ENCODE measurements at regions not wholly inside any gene's neighbourhood (a gene's known extent, or its start where the extent isn't known, plus 50 kb on each side); places are given as distances from the start of the nearest gene placed in this dataset.

GRCh38 chr1:14321422-14321821 lies 277.1 kb upstream of the KAZN start:
- peaks cover 1% of the 10 kb centered on the region for H3K9me3 Mint-ChIP-seq (ENCODE audit: unreplicated experiment)
- peaks cover under 1% of the 10 kb centered on the region for H3K36me3 Mint-ChIP-seq (ENCODE audit: unreplicated experiment)
- TF ChIP-seq CTCF (IDR thresholded peaks at IDR 0.05; ENCODE audit: partially characterized antibody, unreplicated experiment): no peak
- H3K27ac Mint-ChIP-seq (ENCODE audit: unreplicated experiment): no peak overlapping the region
- peaks cover 3% of the 10 kb centered on the region for H3K4me1 Mint-ChIP-seq (ENCODE audit: low read depth, unreplicated experiment)
- no peak for DNase-seq
- no peaks in the 10 kb centered on the region for H3K27me3 Mint-ChIP-seq (ENCODE audit: unreplicated experiment)
- no peak overlapping the region for H3K4me3 Mint-ChIP-seq (ENCODE audit: unreplicated experiment)

GRCh38 chr1:14323568-14324247 lies 274.8 kb upstream of the KAZN start:
- TF ChIP-seq CTCF (IDR thresholded peaks at IDR 0.05; ENCODE audit: partially characterized antibody, unreplicated experiment): no peak
- Mint-ChIP-seq H3K9me3 (ENCODE audit: unreplicated experiment) (no peaks in the 10 kb centered on the region), H3K27ac (ENCODE audit: unreplicated experiment) (no peak overlapping the region), H3K27me3 (ENCODE audit: unreplicated experiment) (peaks cover 2% of the 10 kb centered on the region), H3K36me3 (ENCODE audit: unreplicated experiment) (peaks cover 5% of the 10 kb centered on the region), H3K4me3 (ENCODE audit: unreplicated experiment) (no peak overlapping the region), H3K4me1 (ENCODE audit: low read depth, unreplicated experiment) (peaks cover 3% of the 10 kb centered on the region)
- no peak for DNase-seq

- Mint-ChIP-seq H3K27me3 (ENCODE audit: unreplicated experiment) (peaks cover 2% of the 10 kb centered on the region), H3K36me3 (ENCODE audit: unreplicated experiment) (peaks cover 5% of the 10 kb centered on the region), H3K4me3 (ENCODE audit: unreplicated experiment) (no peak overlapping the region), H3K27ac (ENCODE audit: unreplicated experiment) (no peak overlapping the region), H3K9me3 (ENCODE audit: unreplicated experiment) (no peaks in the 10 kb centered on the region), H3K4me1 (ENCODE audit: low read depth, unreplicated experiment) (peaks cover 3% of the 10 kb centered on the region)
- no peak for TF ChIP-seq CTCF (IDR thresholded peaks at IDR 0.05; ENCODE audit: partially characterized antibody, unreplicated experiment)
- DNase-seq: no peak
Observed at GRCh38 chr1:14324248-14324630, 274.2 kb upstream of the KAZN start.

- no peak overlapping the region for H3K4me3 Mint-ChIP-seq (ENCODE audit: unreplicated experiment)
- peaks cover 10% of the 10 kb centered on the region for H3K36me3 Mint-ChIP-seq (ENCODE audit: unreplicated experiment)
- H3K27me3 Mint-ChIP-seq (ENCODE audit: unreplicated experiment): peaks cover 2% of the 10 kb centered on the region
- H3K9me3 Mint-ChIP-seq (ENCODE audit: unreplicated experiment): no peaks in the 10 kb centered on the region
- no peak overlapping the region for H3K27ac Mint-ChIP-seq (ENCODE audit: unreplicated experiment)
- H3K4me1 Mint-ChIP-seq (ENCODE audit: low read depth, unreplicated experiment): no peaks in the 10 kb centered on the region
- no peak for TF ChIP-seq CTCF (IDR thresholded peaks at IDR 0.05; ENCODE audit: partially characterized antibody, unreplicated experiment)
- DNase-seq: no peak
Observed at GRCh38 chr1:14326857-14327256, 271.6 kb upstream of the KAZN start.

GRCh38 chr1:14328685-14329084 lies 269.8 kb upstream of the KAZN start:
- Mint-ChIP-seq H3K27me3 (ENCODE audit: unreplicated experiment) (peaks cover 2% of the 10 kb centered on the region), H3K36me3 (ENCODE audit: unreplicated experiment) (peaks cover 10% of the 10 kb centered on the region)
- no peak for TF ChIP-seq CTCF (IDR thresholded peaks at IDR 0.05; ENCODE audit: partially characterized antibody, unreplicated experiment)

More at GRCh38 chr1:14328685-14329084, 269.8 kb upstream of the KAZN start:
- no peak for DNase-seq
- Mint-ChIP-seq H3K9me3 (ENCODE audit: unreplicated experiment) (no peaks in the 10 kb centered on the region), H3K4me1 (ENCODE audit: low read depth, unreplicated experiment) (no peaks in the 10 kb centered on the region), H3K4me3 (ENCODE audit: unreplicated experiment) (no peak overlapping the region), H3K27ac (ENCODE audit: unreplicated experiment) (no peak overlapping the region)

Measured in glutamatergic neuron (in vitro differentiated cells).